Esophagus muscularis mucosa (tissue), 4 donors: ENCODE measurements at regions not wholly inside any gene's neighbourhood (a gene's known extent, or its start where the extent isn't known, plus 50 kb on each side); places are given as distances from the start of the nearest gene placed in this dataset.

Source experiments
- DNase-seq: peaks from one replicate; pipeline ENCODE4 v3.0.0-alpha.2; 2017; ENCODE audit errors: extremely low spot score
- H3K27ac ChIP-seq, 4 donors: fragments of 200-600 bp; sonication (generic); replicated peaks in 1 of 4; 1 replicate in 3 of 4; 2 replicates in 1 of 4; pipeline ENCODE4 v1.5.1; 2016 to 2019; ENCODE audit warnings: mild to moderate bottlenecking in 1 of 4
- H3K27me3 ChIP-seq, 4 donors: fragments of 200-600 bp; sonication (generic); one replicate each; pipeline versions ENCODE4 v1.5.1 to v1.6.0; 2016 to 2019
- H3K36me3 ChIP-seq, 4 donors: fragments of 200-600 bp; sonication (generic); one replicate each; pipeline ENCODE4 v1.5.1; 2016 to 2019
- H3K4me1 ChIP-seq, 4 donors: fragments of 200-600 bp; sonication (generic); one replicate each; pipeline ENCODE4 v1.5.1; 2016 to 2019
- H3K4me3 ChIP-seq, 4 donors: fragments of 200-600 bp; sonication (generic); 1 replicate in 2 of 4; 2 replicates in 2 of 4; pipeline ENCODE4 v1.5.1; 2016 to 2019; ENCODE audit warnings: mild to moderate bottlenecking in 4 of 4, moderate library complexity in 1 of 4
- H3K9me3 ChIP-seq, 4 donors: fragments of 200-600 bp; sonication (generic); 1 replicate in 3 of 4; 2 replicates in 1 of 4; pipeline ENCODE4 v1.5.1; 2016 to 2019
- CTCF ChIP-seq, 3 experiments: fragments of 200-600 bp in 2 of 3; fragments of 450-650 bp in 1 of 3; sonication (generic) in 2 of 3; IDR thresholded peaks; one replicate each; pipeline ENCODE4 v1.5.1; 2017 to 2019; ENCODE audit warnings: antibody characterized with exemption in 3 of 3, mild to moderate bottlenecking in 2 of 3, moderate library complexity in 1 of 3
- EP300 ChIP-seq: sonication (generic); formaldehyde crosslinking; IDR thresholded peaks from one replicate; pipeline ENCODE4 v1.6.1; 2017; ENCODE audit warnings: antibody characterized with exemption
- POLR2A ChIP-seq: fragments of 450-650 bp; IDR thresholded peaks from one replicate; pipeline ENCODE4 v1.6.1; 2017; ENCODE audit warnings: antibody characterized with exemption, moderate library complexity, mild to moderate bottlenecking, low read depth
- POLR2AphosphoS5 ChIP-seq, 2 donors: sonication (generic); formaldehyde crosslinking; IDR thresholded peaks; one replicate each; pipeline ENCODE4 v1.6.1; 2017; ENCODE audit warnings: antibody characterized with exemption in 2 of 2
- WGBS: methylation state at CpG from one replicate; pipeline ENCODE4 v1.1.5; 2018; 5-methylcytosine and 5-hydroxymethylcytosine counted together
- intact Hi-C: fragments of 100-400 bp; cut with DNase I; formaldehyde crosslinking; loops from one replicate; pipeline ENCODE4 v1.15.1; 2023

DNA sequence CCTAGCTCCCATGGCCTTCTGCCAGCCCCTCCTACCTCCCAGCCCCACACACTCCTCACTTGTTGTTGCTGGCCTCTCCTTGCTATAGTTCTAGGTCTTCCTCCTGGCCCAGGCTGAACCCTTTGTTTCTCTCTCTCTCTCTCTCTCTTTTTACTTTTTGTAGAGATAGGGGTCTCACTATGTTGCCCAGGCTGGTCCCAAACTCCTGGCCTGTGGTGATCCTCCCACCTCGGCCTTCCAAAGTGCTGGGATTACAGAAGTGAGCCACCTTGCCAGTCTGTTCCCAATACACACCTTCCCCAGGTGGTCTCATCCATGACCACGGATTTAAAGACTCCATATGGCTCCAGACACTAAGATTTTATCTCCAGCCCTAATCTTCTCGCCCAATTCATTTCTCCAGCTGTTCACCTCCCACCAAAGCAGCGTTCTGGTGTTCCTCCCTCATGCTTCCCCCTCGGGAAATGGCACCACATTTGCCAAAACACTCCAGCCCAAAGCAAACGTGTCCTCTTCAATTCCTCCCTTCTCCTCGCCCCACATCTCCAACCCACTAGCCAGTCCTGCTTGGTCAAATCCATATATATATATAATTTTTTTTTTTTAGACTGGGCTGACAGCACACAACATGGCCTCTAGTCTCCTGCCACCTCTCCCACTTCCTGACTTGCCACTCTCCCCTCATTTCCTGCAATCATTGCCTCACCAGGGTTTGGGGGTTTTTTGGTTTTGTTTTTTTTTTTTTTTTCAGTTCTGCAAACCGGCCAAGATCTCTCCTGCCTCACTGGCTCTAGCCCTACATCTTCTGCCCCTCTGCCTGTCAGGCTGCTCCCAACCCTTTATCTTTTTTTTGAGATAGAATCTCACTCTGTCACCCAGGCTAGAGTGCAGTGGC, 104.4 kb downstream of the NCR2 start:
- no peak for DNase-seq
- Histone ChIP-seq H3K27ac (no peak overlapping the region), H3K4me1 (peaks cover 14 to 29% (median 23%) of the 10 kb centered on the region in 4 donors), H3K4me3 (no peak overlapping the region), H3K36me3 (no peaks in the 10 kb centered on the region), H3K27me3 (peaks cover 0 to 5% (median 0%) of the 10 kb centered on the region in 4 donors), H3K9me3 (no peaks in the 10 kb centered on the region)
- 66% methylated on average over 8 of the region's 8 CpGs for WGBS
- intact Hi-C loops = no loop called here
- TF ChIP-seq POLR2AphosphoS5 (IDR thresholded peaks at IDR 0.05) (no peak), POLR2A (no peak), EP300 (no peak), CTCF (IDR thresholded peaks at IDR 0.05) (no peak)

DNA sequence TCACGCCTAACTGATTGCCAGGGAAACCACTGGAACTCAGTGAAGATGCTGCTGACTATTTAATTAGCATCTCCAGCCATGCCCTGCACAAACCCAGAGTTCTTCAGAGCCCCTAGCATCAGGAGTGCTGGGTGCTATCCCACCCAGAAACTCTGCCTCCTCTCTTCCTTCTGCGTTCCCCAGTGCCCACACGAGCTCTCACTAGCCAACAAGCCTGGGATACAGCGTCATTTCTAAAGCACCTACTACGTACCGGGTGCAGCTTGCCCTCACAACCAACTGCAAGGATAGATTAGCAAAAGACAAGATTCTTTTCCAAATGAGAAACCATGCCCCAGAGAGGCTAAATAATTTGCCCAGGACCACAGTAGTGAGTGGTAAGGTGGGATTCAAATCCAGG, 105.2 kb upstream of the FOXP4 start:
- Histone ChIP-seq H3K4me3 (no peak overlapping the region), H3K27me3 (peaks cover 0 to 5% (median 0%) of the 10 kb centered on the region in 4 donors), H3K27ac (no peak overlapping the region), H3K36me3 (no peaks in the 10 kb centered on the region), H3K4me1 (peaks cover 14 to 41% (median 33%) of the 10 kb centered on the region in 4 donors), H3K9me3 (no peaks in the 10 kb centered on the region)
- TF ChIP-seq POLR2A = no peak
- no peak for TF ChIP-seq EP300
- DNase-seq = no peak
- 89% methylated on average over 6 of the region's 6 CpGs for WGBS
- intact Hi-C loops = no loop called here

DNA sequence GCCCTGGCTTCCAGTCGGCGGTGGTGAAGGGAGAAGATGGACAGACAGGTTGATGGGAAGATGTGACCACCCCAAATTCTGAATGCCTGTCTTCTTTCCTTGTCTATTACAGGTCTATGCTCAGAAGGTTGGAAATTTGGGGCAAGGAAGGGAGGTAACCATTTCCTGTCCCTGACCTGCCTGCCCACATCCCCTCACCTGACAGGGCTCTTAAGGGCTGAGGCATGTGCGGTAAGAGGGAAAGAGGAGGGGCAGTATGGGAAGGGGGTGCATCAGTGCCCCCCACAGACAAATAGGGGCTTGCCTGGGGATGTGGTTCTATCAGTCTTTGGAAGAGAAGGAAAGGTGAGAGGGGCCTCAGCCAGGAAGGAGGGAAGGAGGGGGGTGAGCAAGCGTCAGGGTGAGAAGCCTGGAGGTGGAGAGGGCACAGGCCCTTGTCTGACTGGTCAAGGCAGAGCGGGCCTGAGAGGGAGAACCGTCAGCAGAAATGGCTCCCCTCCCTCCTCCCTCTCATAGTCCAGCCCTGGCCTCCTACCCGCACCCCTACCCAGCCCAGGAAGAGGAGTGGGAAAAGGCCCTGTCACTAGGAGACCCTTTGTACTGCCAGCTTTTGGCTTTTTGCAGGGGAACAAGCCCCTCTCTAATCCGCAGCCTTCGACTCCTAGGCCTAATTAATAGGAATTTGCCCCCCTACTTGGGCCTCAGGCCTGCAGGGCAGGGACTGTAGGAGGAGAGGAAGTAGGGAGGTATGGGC, 104.4 kb upstream of the FOXP4 start:
- H3K27me3 ChIP-seq = peaks cover 0 to 5% (median 0%) of the 10 kb centered on the region in 4 donors
- DNase-seq = no peak
- H3K4me3 ChIP-seq = no peak overlapping the region
- no peak overlapping the region for H3K27ac ChIP-seq
- no peaks in the 10 kb centered on the region for H3K9me3 ChIP-seq
- TF ChIP-seq POLR2AphosphoS5 (IDR thresholded peaks at IDR 0.05) (no peak), POLR2A (no peak), CTCF (IDR thresholded peaks at IDR 0.05) (no peak), EP300 (no peak)
- H3K36me3 ChIP-seq = no peaks in the 10 kb centered on the region
- intact Hi-C loops = no loop called here
- H3K4me1 ChIP-seq = peaks cover 14 to 41% (median 33%) of the 10 kb centered on the region in 4 donors
- WGBS = 86% methylated on average over 9 of the region's 9 CpGs

DNA sequence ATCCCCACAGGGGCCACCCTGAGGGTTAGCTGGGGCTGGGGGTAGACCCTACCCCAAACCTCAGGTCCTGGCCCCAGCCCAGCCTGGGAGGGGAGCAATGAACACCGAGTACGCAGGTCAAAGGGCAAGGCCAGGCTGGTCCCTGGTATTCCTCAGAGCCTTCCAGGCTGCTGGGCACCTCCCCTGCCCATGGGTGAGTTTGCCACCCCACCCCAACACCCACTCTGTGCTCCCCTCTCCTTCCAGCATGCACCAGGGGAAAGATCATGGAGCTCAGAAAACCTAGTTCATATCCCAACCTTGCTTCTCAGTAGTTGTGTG, 103.9 kb upstream of the FOXP4 start:
- no CpG with 5 or more reads among the region's 2 CpGs for WGBS
- Histone ChIP-seq H3K4me3 (no peak overlapping the region), H3K9me3 (no peaks in the 10 kb centered on the region), H3K27me3 (peaks cover 0 to 5% (median 0%) of the 10 kb centered on the region in 4 donors), H3K4me1 (peaks cover 14 to 41% (median 33%) of the 10 kb centered on the region in 4 donors), H3K27ac (no peak overlapping the region), H3K36me3 (no peaks in the 10 kb centered on the region)
- intact Hi-C loops = no loop called here
- TF ChIP-seq EP300 (no peak), POLR2A (no peak), POLR2AphosphoS5 (IDR thresholded peaks at IDR 0.05) (no peak), CTCF (IDR thresholded peaks at IDR 0.05) (no peak)
- DNase-seq = no peak
